CD4-positive, alpha-beta T cell treated with Interferon gamma for 1 hour (primary cell): ENCODE measurements at regions not wholly inside any gene's neighbourhood (a gene's known extent, or its start where the extent isn't known, plus 50 kb on each side); places are given as distances from the start of the nearest gene placed in this dataset.

Experiments used
- DNase-seq: peaks from one replicate; pipeline ENCODE4 v3.0.0-alpha.2; 2020

GRCh38 chr4:115883231-115883630 lies 769.8 kb upstream of the NDST4 start:
- DNase-seq, result no peak

GRCh38 chr4:115873048-115873447 lies 759.6 kb upstream of the NDST4 start:
- no peak for DNase-seq

GRCh38 chr4:115871596-115871995 lies 758.2 kb upstream of the NDST4 start:
- no peak for DNase-seq

- no peak for DNase-seq
These were observed 753.0 kb upstream of the NDST4 start for GRCh38 chr4:115866364-115866896.

- DNase-seq, result no peak
These were observed 752.3 kb upstream of the NDST4 start for GRCh38 chr4:115865736-115866135.

- DNase-seq, result no peak
These were observed 739.3 kb upstream of the NDST4 start for GRCh38 chr4:115852767-115853091.

GRCh38 chr4:115851918-115852766 lies 738.7 kb upstream of the NDST4 start:
- DNase-seq, result no peak

- DNase-seq, result no peak
These were observed 737.5 kb upstream of the NDST4 start for GRCh38 chr4:115850799-115851509.

- no peak for DNase-seq
These were observed 730.8 kb upstream of the NDST4 start for GRCh38 chr4:115844180-115844579.

- DNase-seq, result no peak
These were observed 728.5 kb upstream of the NDST4 start for GRCh38 chr4:115841871-115842270.

- no peak for DNase-seq
These were observed 721.0 kb upstream of the NDST4 start for GRCh38 chr4:115834441-115834840.

- DNase-seq, result no peak
These were observed 711.2 kb upstream of the NDST4 start for GRCh38 chr4:115824630-115825029.

- DNase-seq, result no peak
These were observed 690.4 kb upstream of the NDST4 start for GRCh38 chr4:115803825-115804224.

GRCh38 chr4:115790812-115791211 lies 677.4 kb upstream of the NDST4 start:
- no peak for DNase-seq

GRCh38 chr4:115781528-115782146 lies 668.2 kb upstream of the NDST4 start:
- DNase-seq, result no peak

- DNase-seq, result no peak
These were observed 667.4 kb upstream of the NDST4 start for GRCh38 chr4:115780835-115781234.

- DNase-seq, result no peak
These were observed 666.8 kb upstream of the NDST4 start for GRCh38 chr4:115780268-115780667.

GRCh38 chr4:115770046-115770543 lies 656.7 kb upstream of the NDST4 start:
- no peak for DNase-seq

- no peak for DNase-seq
These were observed 656.0 kb upstream of the NDST4 start for GRCh38 chr4:115769396-115769795.

GRCh38 chr4:115763051-115763450 lies 649.6 kb upstream of the NDST4 start:
- DNase-seq, result no peak

- no peak for DNase-seq
These were observed 645.8 kb upstream of the NDST4 start for GRCh38 chr4:115759231-115759630.

GRCh38 chr4:115749404-115749803 lies 636.0 kb upstream of the NDST4 start:
- DNase-seq, result no peak

GRCh38 chr4:115740806-115741205 lies 627.4 kb upstream of the NDST4 start:
- no peak for DNase-seq
